Epithelial cell of proximal tubule (primary cell): ENCODE measurements at regions not wholly inside any gene's neighbourhood (a gene's known extent, or its start where the extent isn't known, plus 50 kb on each side); places are given as distances from the start of the nearest gene placed in this dataset.

Experiments
- DNase-seq: peaks from one replicate; pipeline ENCODE4 v3.0.0-alpha.2; 2011; ENCODE audit warnings: low read depth
- H3K4me3 ChIP-seq: 2 replicates; pipeline ENCODE4 v1.5.1; 2011; ENCODE audit warnings: low read depth, mild to moderate bottlenecking, low read length
- CTCF ChIP-seq: conservative IDR thresholded peaks from 2 replicates; pipeline ENCODE4 v1.5.1; 2012; ENCODE audit warnings: low read depth, mild to moderate bottlenecking, low read length

DNA sequence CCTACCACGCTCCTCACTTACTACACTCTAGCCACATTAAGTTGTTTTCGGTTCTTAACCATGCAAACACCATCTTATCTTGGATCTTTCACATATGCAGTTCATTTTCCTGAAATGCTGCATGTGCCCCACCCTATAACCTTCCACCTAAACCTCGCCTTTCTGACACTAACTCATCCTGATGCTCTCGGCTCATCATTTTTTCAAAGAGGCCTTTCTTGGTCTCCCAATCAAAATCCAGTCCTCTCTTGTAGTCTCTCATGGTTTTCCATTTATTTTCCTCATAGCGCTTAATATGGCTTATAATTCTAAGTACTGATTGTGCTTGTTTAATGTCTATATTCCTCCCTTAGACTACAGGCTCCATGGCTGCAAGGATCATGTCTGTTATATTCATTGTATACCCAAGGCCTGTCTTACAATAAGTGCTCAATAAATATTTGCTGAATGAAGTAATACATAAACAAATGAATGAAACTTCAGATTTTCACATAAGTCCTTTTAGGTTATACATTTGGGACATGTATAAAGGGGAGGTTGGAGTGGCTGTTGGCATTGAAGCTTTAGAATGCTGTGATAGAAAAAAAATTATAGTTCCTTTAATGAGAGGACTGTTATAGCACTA, 79.2 kb upstream of the CDC42BPA start:
- H3K4me3 ChIP-seq, result no peak overlapping the region
- no peak for DNase-seq
- TF ChIP-seq CTCF, result no peak

GRCh38 chr1:227396539-227397353, 78.5 kb upstream of the CDC42BPA start:
- TF ChIP-seq CTCF, result no peak
- DNase-seq, result no peak
- H3K4me3 ChIP-seq, result no peak overlapping the region

- no peak for TF ChIP-seq CTCF
- no peak for DNase-seq
- H3K4me3 ChIP-seq, result no peak overlapping the region
Measured at GRCh38 chr1:227395426-227396028, 77.2 kb upstream of the CDC42BPA start.

GRCh38 chr1:227392984-227393764, 74.9 kb upstream of the CDC42BPA start:
- TF ChIP-seq CTCF, result no peak
- H3K4me3 ChIP-seq, result no peak overlapping the region
- no peak for DNase-seq

DNA sequence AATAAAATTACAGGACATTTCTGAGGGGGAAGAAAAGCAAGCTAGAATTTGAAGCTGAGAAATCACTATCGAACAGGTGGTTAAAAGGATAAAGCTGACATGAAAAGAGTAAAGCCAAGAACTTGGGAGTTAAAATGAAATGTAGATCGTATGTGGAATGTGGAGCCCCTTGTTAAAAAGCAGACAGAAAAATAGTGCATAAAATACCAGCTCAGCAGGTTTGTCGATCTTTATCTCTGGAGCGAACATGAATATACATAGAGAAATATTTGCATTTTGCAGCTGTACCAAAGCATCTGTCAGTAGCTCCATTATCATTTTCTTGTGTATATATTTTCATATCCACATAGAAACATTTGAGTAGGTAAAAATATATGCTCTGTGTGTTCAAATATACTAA, 73.6 kb upstream of the CDC42BPA start:
- DNase-seq, result no peak
- no peak overlapping the region for H3K4me3 ChIP-seq
- no peak for TF ChIP-seq CTCF

DNA sequence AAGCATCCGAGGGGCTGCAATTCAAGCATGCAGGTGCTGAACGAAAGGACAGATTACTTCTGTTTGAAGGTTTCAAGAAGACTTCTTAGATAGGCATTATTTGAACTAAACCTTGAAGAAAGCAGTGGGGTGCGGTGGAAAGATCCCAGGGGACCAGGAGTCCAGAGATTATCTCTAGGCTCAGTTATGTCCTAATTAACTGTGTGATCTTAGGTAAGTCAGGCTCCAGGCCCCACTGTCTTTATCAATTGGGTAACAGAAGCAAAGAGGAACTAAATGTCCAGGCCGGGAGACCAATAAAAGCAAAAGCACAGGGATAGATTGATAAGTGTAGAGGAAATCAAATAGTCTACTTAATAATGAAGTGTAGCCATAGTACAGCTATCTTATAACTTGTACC, 72.9 kb upstream of the CDC42BPA start:
- DNase-seq, result no peak
- no peak for TF ChIP-seq CTCF
- no peak overlapping the region for H3K4me3 ChIP-seq
